ENCODE measurements at regions not wholly inside any gene's neighbourhood (a gene's known extent, or its start where the extent isn't known, plus 50 kb on each side); places are given as distances from the start of the nearest gene placed in this dataset.

GRCh38 chr11:8826139-8826786 is 84.7 kb upstream of the AKIP1 start:
- no peak for DNase-seq (ENCODE audit: low spot score)

GRCh38 chr11:8826901-8827560 is 84.0 kb upstream of the AKIP1 start:
- DNase-seq (ENCODE audit: low spot score), result no peak

GRCh38 chr11:8828046-8828445 is 82.9 kb upstream of the AKIP1 start:
- DNase-seq (ENCODE audit: low spot score), result no peak

- DNase-seq (ENCODE audit: low spot score), result no peak
Measured at GRCh38 chr11:8828580-8829361, 82.2 kb upstream of the AKIP1 start.

- no peak for DNase-seq (ENCODE audit: low spot score)
Measured at GRCh38 chr11:8829556-8829955, 81.4 kb upstream of the AKIP1 start.

GRCh38 chr11:8830641-8831040 is 80.3 kb upstream of the AKIP1 start:
- no peak for DNase-seq (ENCODE audit: low spot score)

GRCh38 chr11:8831861-8832260 is 79.1 kb upstream of the AKIP1 start:
- DNase-seq (ENCODE audit: low spot score), result no peak

- no peak for DNase-seq (ENCODE audit: low spot score)
Measured at GRCh38 chr11:8832571-8833260, 78.3 kb upstream of the AKIP1 start.

GRCh38 chr11:8833568-8834315 is 77.2 kb upstream of the AKIP1 start:
- DNase-seq (ENCODE audit: low spot score), result no peak

- no peak for DNase-seq (ENCODE audit: low spot score)
Measured at GRCh38 chr11:8834379-8834778, 76.6 kb upstream of the AKIP1 start.

- DNase-seq (ENCODE audit: low spot score), result no peak
Measured at GRCh38 chr11:8838248-8838647, 72.7 kb upstream of the AKIP1 start.

- DNase-seq (ENCODE audit: low spot score), result no peak
Measured at GRCh38 chr11:8839306-8839956, 71.6 kb upstream of the AKIP1 start.

- peak; percentile 54 for DNase-seq (ENCODE audit: low spot score)
Measured at GRCh38 chr11:8839957-8840945, 70.7 kb upstream of the AKIP1 start.

- DNase-seq (ENCODE audit: low spot score), result no peak
Measured at GRCh38 chr11:8841899-8842298, 69.1 kb upstream of the AKIP1 start.

- DNase-seq (ENCODE audit: low spot score), result no peak
Measured at GRCh38 chr11:8858808-8859207, 52.2 kb upstream of the AKIP1 start.
